ENCODE measurements at regions not wholly inside any gene's neighbourhood (a gene's known extent, or its start where the extent isn't known, plus 50 kb on each side); places are given as distances from the start of the nearest gene placed in this dataset.

GRCh38 chr18:44048846-44049245, 631.8 kb upstream of the SETBP1 start:
- Histone ChIP-seq H3K9me3 (ENCODE audit: low read depth) (no peaks in the 10 kb centered on the region), H4K20me1 (ENCODE audit: insufficient read depth) (no peaks in the 10 kb centered on the region), H3K36me3 (ENCODE audit: low read depth) (no peaks in the 10 kb centered on the region), H3F3A (ENCODE audit: insufficient read depth) (no peaks in the 10 kb centered on the region), H3K4me2 (ENCODE audit: unreplicated experiment) (no peak overlapping the region), H3K27ac (no peak overlapping the region), H2AFZ (no peak overlapping the region), H3K79me2 (ENCODE audit: insufficient read depth) (no peaks in the 10 kb centered on the region), H3K27me3 (replicated peaks; ENCODE audit: insufficient read depth) (0 out of 2 replicates have a peak, but pooled peaks cover 5% of the 10 kb centered on the region), H3K9me2 (ENCODE audit: insufficient read depth) (no peaks in the 10 kb centered on the region), H3K4me1 (ENCODE audit: insufficient read depth) (no peaks in the 10 kb centered on the region), H3K9ac (no peak overlapping the region), H3K4me3 (no peak overlapping the region)
- DNase-seq = no peak
- in situ Hi-C loops (cut with MboI) = no loop called here
- TF ChIP-seq EZH2phosphoT487 (IDR thresholded peaks at IDR 0.05; ENCODE audit: insufficient read depth, low read depth) (no peak), EZH2 (IDR thresholded peaks at IDR 0.05; ENCODE audit: insufficient read depth, poor library complexity, severe bottlenecking) (no peak)
- WGBS, 2 experiments (ENCODE audit: low coverage in 1 of 2, low lambda C conversion rate in 2 of 2, missing lambda C conversion rate in 2 of 2) = 15 to 23% methylated on average over 2 of the region's 2 CpGs

DNA sequence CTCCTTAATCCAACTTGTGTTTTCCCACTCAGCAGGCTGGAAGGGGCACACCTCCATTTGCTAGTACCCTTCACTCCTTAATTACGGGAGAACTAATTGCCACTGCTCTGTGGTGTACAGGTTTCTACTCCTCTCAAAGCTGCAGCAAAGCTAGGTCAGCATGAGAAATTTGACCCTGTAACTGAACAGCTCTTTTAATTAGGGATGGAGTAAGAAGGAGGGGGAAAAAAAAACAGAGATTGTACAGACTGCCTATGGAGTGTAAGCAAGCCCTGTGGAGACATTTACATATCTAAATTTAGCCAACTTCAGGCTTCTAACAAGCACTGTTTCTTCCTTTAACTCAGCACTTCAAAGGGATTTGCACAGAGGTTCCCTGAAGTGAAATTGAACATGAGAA, 629.7 kb upstream of the SETBP1 start:
- no peaks in the 10 kb centered on the region for H3K27me3 ChIP-seq (replicated peaks; ENCODE audit: insufficient read depth)
- no peaks in the 10 kb centered on the region for H3F3A ChIP-seq (ENCODE audit: insufficient read depth)
- no peaks in the 10 kb centered on the region for H3K79me2 ChIP-seq (ENCODE audit: insufficient read depth)
- no peaks in the 10 kb centered on the region for H3K36me3 ChIP-seq (ENCODE audit: low read depth)
- no peaks in the 10 kb centered on the region for H3K4me1 ChIP-seq (ENCODE audit: insufficient read depth)
- H3K4me2 ChIP-seq (ENCODE audit: unreplicated experiment) = no peak overlapping the region
- H3K9me3 ChIP-seq (ENCODE audit: low read depth) = no peaks in the 10 kb centered on the region
- no peak overlapping the region for H2AFZ ChIP-seq
- H3K9ac ChIP-seq = no peak overlapping the region
- no peak for DNase-seq
- in situ Hi-C loops (cut with MboI) = no loop called here
- WGBS, 2 experiments (ENCODE audit: low coverage in 1 of 2, low lambda C conversion rate in 2 of 2, missing lambda C conversion rate in 2 of 2) = 15 to 24% methylated on average over 1 of the region's 1 CpG
- TF ChIP-seq EZH2phosphoT487 (IDR thresholded peaks at IDR 0.05; ENCODE audit: insufficient read depth, low read depth) (no peak), EZH2 (IDR thresholded peaks at IDR 0.05; ENCODE audit: insufficient read depth, poor library complexity, severe bottlenecking) (no peak)
- H4K20me1 ChIP-seq (ENCODE audit: insufficient read depth) = no peaks in the 10 kb centered on the region
- no peak overlapping the region for H3K27ac ChIP-seq
- no peaks in the 10 kb centered on the region for H3K9me2 ChIP-seq (ENCODE audit: insufficient read depth)
- no peak overlapping the region for H3K4me3 ChIP-seq

GRCh38 chr18:44054514-44054913, 626.2 kb upstream of the SETBP1 start:
- no peaks in the 10 kb centered on the region for H3K9me2 ChIP-seq (ENCODE audit: insufficient read depth)
- no peaks in the 10 kb centered on the region for H4K20me1 ChIP-seq (ENCODE audit: insufficient read depth)
- H3K9ac ChIP-seq = no peak overlapping the region
- no peak overlapping the region for H3K27ac ChIP-seq
- H3K4me1 ChIP-seq (ENCODE audit: insufficient read depth) = no peaks in the 10 kb centered on the region
- 9 to 17% methylated on average over 1 of the region's 1 CpG for WGBS, 2 experiments (ENCODE audit: low coverage in 1 of 2, low lambda C conversion rate in 2 of 2, missing lambda C conversion rate in 2 of 2)
- in situ Hi-C loops (cut with MboI) = no loop called here
- H3K4me3 ChIP-seq = no peak overlapping the region
- no peak overlapping the region for H2AFZ ChIP-seq
- H3K79me2 ChIP-seq (ENCODE audit: insufficient read depth) = no peaks in the 10 kb centered on the region
- no peaks in the 10 kb centered on the region for H3K27me3 ChIP-seq (replicated peaks; ENCODE audit: insufficient read depth)
- DNase-seq = no peak
- no peaks in the 10 kb centered on the region for H3F3A ChIP-seq (ENCODE audit: insufficient read depth)
- no peaks in the 10 kb centered on the region for H3K36me3 ChIP-seq (ENCODE audit: low read depth)
- TF ChIP-seq EZH2 (IDR thresholded peaks at IDR 0.05; ENCODE audit: insufficient read depth, poor library complexity, severe bottlenecking) (no peak), EZH2phosphoT487 (IDR thresholded peaks at IDR 0.05; ENCODE audit: insufficient read depth, low read depth) (no peak)
- H3K4me2 ChIP-seq (ENCODE audit: unreplicated experiment) = no peak overlapping the region
- no peaks in the 10 kb centered on the region for H3K9me3 ChIP-seq (ENCODE audit: low read depth)

DNA sequence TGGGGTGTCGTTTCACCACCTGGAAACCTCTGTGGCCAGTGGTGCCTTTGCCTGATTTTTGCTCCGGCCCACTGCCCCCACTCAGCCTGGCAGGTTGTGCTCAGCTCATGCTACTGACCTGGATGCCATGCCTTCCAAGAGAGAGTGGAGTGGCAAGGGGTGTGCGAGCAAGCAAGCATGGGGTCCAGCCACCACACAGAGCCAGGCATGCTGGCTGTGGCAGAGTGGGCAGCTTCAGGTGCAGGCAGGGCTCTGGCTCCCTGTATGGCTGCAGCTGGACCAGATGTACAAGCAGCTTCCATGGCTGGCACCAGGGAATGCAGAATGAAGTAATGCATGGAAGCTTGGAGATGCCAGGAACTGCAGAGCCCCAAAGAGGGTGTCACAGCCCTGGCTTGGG, 620.5 kb upstream of the SETBP1 start:
- no peak overlapping the region for H2AFZ ChIP-seq
- no peak overlapping the region for H3K4me3 ChIP-seq
- no peaks in the 10 kb centered on the region for H3K9me3 ChIP-seq (ENCODE audit: low read depth)
- no peaks in the 10 kb centered on the region for H4K20me1 ChIP-seq (ENCODE audit: insufficient read depth)
- H3K27me3 ChIP-seq (replicated peaks; ENCODE audit: insufficient read depth) = no peaks in the 10 kb centered on the region
- H3F3A ChIP-seq (ENCODE audit: insufficient read depth) = no peaks in the 10 kb centered on the region
- no peak for DNase-seq
- 54 to 73% methylated on average over 3 of the region's 3 CpGs for WGBS, 2 experiments (ENCODE audit: low coverage in 1 of 2, low lambda C conversion rate in 2 of 2, missing lambda C conversion rate in 2 of 2)
- no peak overlapping the region for H3K27ac ChIP-seq
- H3K4me1 ChIP-seq (ENCODE audit: insufficient read depth) = no peaks in the 10 kb centered on the region
- H3K9me2 ChIP-seq (ENCODE audit: insufficient read depth) = no peaks in the 10 kb centered on the region
- no peak for TF ChIP-seq EZH2 (IDR thresholded peaks at IDR 0.05; ENCODE audit: insufficient read depth, poor library complexity, severe bottlenecking)
- no peak for TF ChIP-seq EZH2phosphoT487 (IDR thresholded peaks at IDR 0.05; ENCODE audit: insufficient read depth, low read depth)
- no peak overlapping the region for H3K9ac ChIP-seq
- H3K4me2 ChIP-seq (ENCODE audit: unreplicated experiment) = no peak overlapping the region
- no peaks in the 10 kb centered on the region for H3K36me3 ChIP-seq (ENCODE audit: low read depth)
- in situ Hi-C loops (cut with MboI) = no loop called here
- H3K79me2 ChIP-seq (ENCODE audit: insufficient read depth) = no peaks in the 10 kb centered on the region

DNA sequence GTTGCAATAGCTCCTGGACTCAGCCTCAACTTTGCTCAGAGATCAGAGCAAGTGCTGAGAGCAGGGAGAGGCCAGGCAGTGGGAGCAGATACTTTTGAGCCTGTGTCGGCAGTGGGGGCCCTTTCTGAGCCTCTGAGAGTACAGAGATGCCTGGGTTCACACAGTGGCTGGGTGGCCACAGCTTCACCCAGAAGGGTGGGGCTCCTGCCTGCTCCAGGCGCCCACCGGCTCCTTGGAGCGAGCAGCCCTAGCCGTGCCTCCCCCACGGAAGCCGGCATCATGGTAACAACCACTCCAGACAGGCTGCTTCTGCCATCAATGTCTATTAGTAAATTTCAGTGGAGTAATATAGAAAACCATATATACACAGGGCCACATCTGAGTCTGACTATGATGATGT, 619.2 kb upstream of the SETBP1 start:
- no peak overlapping the region for H3K4me3 ChIP-seq
- DNase-seq = no peak
- no peak overlapping the region for H2AFZ ChIP-seq
- H3F3A ChIP-seq (ENCODE audit: insufficient read depth) = no peaks in the 10 kb centered on the region
- H3K9ac ChIP-seq = no peak overlapping the region
- 82 to 91% methylated on average over 7 of the region's 7 CpGs for WGBS, 2 experiments (ENCODE audit: low coverage in 1 of 2, low lambda C conversion rate in 2 of 2, missing lambda C conversion rate in 2 of 2)
- in situ Hi-C loops (cut with MboI) = no loop called here
- H3K27me3 ChIP-seq (replicated peaks; ENCODE audit: insufficient read depth) = no peaks in the 10 kb centered on the region
- TF ChIP-seq EZH2phosphoT487 (IDR thresholded peaks at IDR 0.05; ENCODE audit: insufficient read depth, low read depth) (no peak), EZH2 (IDR thresholded peaks at IDR 0.05; ENCODE audit: insufficient read depth, poor library complexity, severe bottlenecking) (no peak)
- H3K4me1 ChIP-seq (ENCODE audit: insufficient read depth) = no peaks in the 10 kb centered on the region
- H4K20me1 ChIP-seq (ENCODE audit: insufficient read depth) = no peaks in the 10 kb centered on the region
- no peaks in the 10 kb centered on the region for H3K9me3 ChIP-seq (ENCODE audit: low read depth)
- no peaks in the 10 kb centered on the region for H3K79me2 ChIP-seq (ENCODE audit: insufficient read depth)
- H3K4me2 ChIP-seq (ENCODE audit: unreplicated experiment) = no peak overlapping the region
- H3K36me3 ChIP-seq (ENCODE audit: low read depth) = no peaks in the 10 kb centered on the region
- H3K9me2 ChIP-seq (ENCODE audit: insufficient read depth) = no peaks in the 10 kb centered on the region
- H3K27ac ChIP-seq = no peak overlapping the region
